GM12878 (cell line): ENCODE measurements at regions not wholly inside any gene's neighbourhood (a gene's known extent, or its start where the extent isn't known, plus 50 kb on each side); places are given as distances from the start of the nearest gene placed in this dataset.

Source experiments
- ATAC-seq: fragments of 200-7000 bp; cut with Tn5 transposase; 3 replicates; pipeline ENCODE4 v1.9.1; 2020; ENCODE audit warnings: mild to moderate bottlenecking, moderate library complexity
- BruUV-seq: library from RNA; stranded (reverse); fragments of 400-500 nt; replicated peaks from 2 replicates; lab custom pipeline; 2021; lab: Mats Ljungman, UMichigan
- CTCF ChIA-PET: fragments of 300-600 bp; sonication (Branson Sonifier 250); formaldehyde crosslinking; extraction: SDS; loops from one replicate; lab custom pipeline; 2021; ENCODE audit warnings: inconsistent platforms; lab: Yijun Ruan, JAX
- POLR2A ChIA-PET: fragments of 350-600 bp; formaldehyde crosslinking; extraction: SDS; loops from one replicate; lab custom pipeline; 2021; ENCODE audit warnings: inconsistent platforms; lab: Charles Lee
- RAD21 ChIA-PET: fragments of 300-600 bp; sonication (Branson Sonifier 250); formaldehyde crosslinking; loops from one replicate; lab custom pipeline; 2023; ENCODE audit warnings: antibody characterized with exemption; ENCODE audit not compliant: unreplicated experiment; lab: Charles Lee
- SMC1A ChIA-PET: fragments of 300-600 bp; sonication (Branson Sonifier 250); formaldehyde crosslinking; loops from one replicate; lab custom pipeline; 2023; ENCODE audit not compliant: unreplicated experiment, uncharacterized antibody; lab: Charles Lee
- DNase-seq: peaks from one replicate; pipeline ENCODE4 v3.0.0-alpha.2; 2011; ENCODE audit warnings: low read depth, low spot score
- FAIRE-seq: peaks from 3 replicates; lab custom pipeline; 2011; peaks lifted over from hg19 to GRCh38; lab: Jason Lieb, UNC
- H2AFZ ChIP-seq: 2 replicates; pipeline ENCODE4 v1.6.0; 2011; ENCODE audit warnings: low read depth, low read length, control low read depth; ENCODE audit not compliant: control insufficient read depth
- H3K27ac ChIP-seq: 2 replicates; pipeline ENCODE4 v1.5.1; 2011; ENCODE audit warnings: control low read depth; ENCODE audit not compliant: control insufficient read depth, insufficient read depth
- H3K27me3 ChIP-seq, 2 experiments: replicated peaks in 1 of 2; 2 replicates each; pipeline versions ENCODE4 v1.6.0 to v1.6.1; 2011; ENCODE audit warnings: low read length in 1 of 2; ENCODE audit not compliant: control insufficient read depth in 2 of 2, insufficient read depth in 2 of 2
- H3K36me3 ChIP-seq, 2 experiments: 2 replicates each; pipeline ENCODE4 v1.5.1; 2011; ENCODE audit warnings: low read length in 1 of 2; ENCODE audit not compliant: control insufficient read depth in 2 of 2, insufficient read depth in 2 of 2
- H3K4me1 ChIP-seq: 2 replicates; pipeline ENCODE4 v1.6.1; 2011; ENCODE audit warnings: mild to moderate bottlenecking, low read length, moderate library complexity, mixed read lengths; ENCODE audit not compliant: control insufficient read depth, insufficient read depth
- H3K4me2 ChIP-seq: 2 replicates; pipeline ENCODE4 v1.6.0; 2011; ENCODE audit warnings: control low read depth; ENCODE audit not compliant: control insufficient read depth, insufficient read depth
- H3K4me3 ChIP-seq: fragments of 200-600 bp; sonication (generic); 2 replicates; pipeline ENCODE4 v1.5.1; 2016
- H3K79me2 ChIP-seq: 2 replicates; pipeline ENCODE4 v1.6.0; 2011; ENCODE audit warnings: low read length; ENCODE audit not compliant: control insufficient read depth, insufficient read depth
- H3K9ac ChIP-seq: 2 replicates; pipeline ENCODE4 v1.8.0; 2011; ENCODE audit warnings: low read length, control low read depth, mixed read lengths; ENCODE audit not compliant: control insufficient read depth, insufficient read depth
- H3K9me3 ChIP-seq: replicated peaks from 3 replicates; pipeline ENCODE4 v1.5.1; 2011; ENCODE audit warnings: mild to moderate bottlenecking, low read length; ENCODE audit not compliant: control insufficient read depth, insufficient read depth
- H4K20me1 ChIP-seq: 2 replicates; pipeline ENCODE4 v1.6.0; 2011; ENCODE audit not compliant: control insufficient read depth, insufficient read depth
- ATF7 ChIP-seq: fragments of 450-650 bp; IDR thresholded peaks from 2 replicates; pipeline ENCODE4 v1.6.1; 2016; ENCODE audit warnings: low read depth, mild to moderate bottlenecking
- BHLHE40 ChIP-seq, 2 experiments: fragments of 450-650 bp in 1 of 2; IDR thresholded peaks; 2 replicates each; pipeline ENCODE4 v1.6.1; 2011 to 2017; ENCODE audit warnings: low read depth in 2 of 2, borderline replicate concordance in 1 of 2, improper control_type of control experiment in 1 of 2, low read length in 1 of 2, mild to moderate bottlenecking in 1 of 2
- EED ChIP-seq: sonication (generic); IDR thresholded peaks from 2 replicates; pipeline ENCODE4 v1.6.1; 2016; ENCODE audit warnings: antibody characterized with exemption, low read depth
- IKZF2 ChIP-seq, 2 experiments: fragments of 450-650 bp; IDR thresholded peaks; 2 replicates each; pipeline ENCODE4 v1.6.1; 2017; ENCODE audit warnings: mild to moderate bottlenecking in 2 of 2, moderate library complexity in 2 of 2
- POLR2AphosphoS5 ChIP-seq: IDR thresholded peaks from 2 replicates; pipeline ENCODE4 v1.6.1; 2011; ENCODE audit warnings: mild to moderate bottlenecking, low read length, inconsistent platforms
- RELB ChIP-seq: fragments of 450-650 bp; IDR thresholded peaks from 2 replicates; pipeline ENCODE4 v1.6.1; 2017; ENCODE audit warnings: low read depth, mild to moderate bottlenecking, moderate library complexity
- WGBS: methylation state at CpG from one replicate; pipeline ENCODE4 v1.1.6; 2016; ENCODE audit warnings: low lambda C conversion rate; ENCODE audit not compliant: insufficient replicate concordance, insufficient coverage; ENCODE audit errors: missing lambda C conversion rate; 5-methylcytosine and 5-hydroxymethylcytosine counted together
- in situ Hi-C: fragments of 300-500 bp; cut with MboI; formaldehyde crosslinking; loops from 9 replicates; pipeline ENCODE4 v1.14.3; 2018; ENCODE audit warnings: mixed read lengths
- intact Hi-C: fragments of 100-400 bp; cut with micrococcal nuclease; formaldehyde crosslinking; loops from one replicate; pipeline ENCODE4 v1.14.2; 2022; ENCODE audit not compliant: unreplicated experiment
- TF ChIP-seq, protein P1 (sequence below): IDR thresholded peaks from 2 replicates; pipeline ENCODE4 v1.6.1; 2012; ENCODE audit warnings: low read depth, low read length, improper control_type of control experiment

GRCh38 chr1:61626816-61627215 lies 98.1 kb downstream of the TM2D1 start:
- SMC1A ChIA-PET = no interaction called here
- no peaks in the 10 kb centered on the region for H4K20me1 ChIP-seq
- H3K9ac ChIP-seq = no peak overlapping the region
- H3K4me2 ChIP-seq = no peak overlapping the region
- POLR2A ChIA-PET = no interaction called here
- RAD21 ChIA-PET = no interaction called here
- TF ChIP-seq, protein P1, sequence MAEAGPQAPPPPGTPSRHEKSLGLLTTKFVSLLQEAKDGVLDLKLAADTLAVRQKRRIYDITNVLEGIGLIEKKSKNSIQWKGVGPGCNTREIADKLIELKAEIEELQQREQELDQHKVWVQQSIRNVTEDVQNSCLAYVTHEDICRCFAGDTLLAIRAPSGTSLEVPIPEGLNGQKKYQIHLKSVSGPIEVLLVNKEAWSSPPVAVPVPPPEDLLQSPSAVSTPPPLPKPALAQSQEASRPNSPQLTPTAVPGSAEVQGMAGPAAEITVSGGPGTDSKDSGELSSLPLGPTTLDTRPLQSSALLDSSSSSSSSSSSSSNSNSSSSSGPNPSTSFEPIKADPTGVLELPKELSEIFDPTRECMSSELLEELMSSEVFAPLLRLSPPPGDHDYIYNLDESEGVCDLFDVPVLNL = no peak
- no peak for TF ChIP-seq BHLHE40 (IDR thresholded peaks at IDR 0.05; ENCODE audit: borderline replicate concordance in 1 of 2, low read depth in 2 of 2, low read length in 1 of 2)
- TF ChIP-seq EED = no peak
- no peak for TF ChIP-seq RELB
- TF ChIP-seq POLR2AphosphoS5 = no peak
- TF ChIP-seq IKZF2 (IDR thresholded peaks at IDR 0.05) = no peak
- no peak for TF ChIP-seq ATF7
- WGBS = 14% methylated on average over 2 of the region's 2 CpGs
- H3K79me2 ChIP-seq = no peaks in the 10 kb centered on the region
- BruUV-seq = no TSS peak
- intact Hi-C loops = no loop called here
- ATAC-seq = no peak
- in situ Hi-C loops = no loop called here
- no peaks in the 10 kb centered on the region for H3K27me3 ChIP-seq
- H3K4me3 ChIP-seq = no peak overlapping the region
- H3K27ac ChIP-seq = no peak overlapping the region
- no peak overlapping the region for H2AFZ ChIP-seq
- no peak for FAIRE-seq
- CTCF ChIA-PET = no interaction called here
- no peak for DNase-seq
- H3K9me3 ChIP-seq = no peaks in the 10 kb centered on the region
- no peaks in the 10 kb centered on the region for H3K36me3 ChIP-seq
- H3K4me1 ChIP-seq = no peaks in the 10 kb centered on the region
